MM.1S (cell line): ENCODE measurements at regions not wholly inside any gene's neighbourhood (a gene's known extent, or its start where the extent isn't known, plus 50 kb on each side); places are given as distances from the start of the nearest gene placed in this dataset.

Source experiments
- DNase-seq: peaks from one replicate; pipeline ENCODE4 v3.0.0-alpha.2; 2015
- H2AFZ ChIP-seq: fragments of 300-600 bp; sonication (generic); 2 replicates; pipeline ENCODE4 v1.6.0; 2016; ENCODE audit warnings: antibody characterized with exemption, low read length
- H3F3A ChIP-seq: fragments of 300-600 bp; sonication (generic); 2 replicates; pipeline ENCODE4 v1.6.1; 2016; ENCODE audit warnings: mild to moderate bottlenecking, antibody characterized with exemption, low read length, moderate library complexity, mixed read lengths; ENCODE audit not compliant: insufficient read depth
- H3K27ac ChIP-seq: fragments of 300-600 bp; sonication (generic); 2 replicates; pipeline ENCODE4 v1.5.1; 2016; ENCODE audit warnings: mild to moderate bottlenecking, low read length
- H3K27me3 ChIP-seq: fragments of 300-600 bp; sonication (generic); replicated peaks from 2 replicates; pipeline ENCODE4 v1.6.0; 2016; ENCODE audit warnings: low read length; ENCODE audit not compliant: insufficient read depth
- H3K36me3 ChIP-seq: fragments of 300-600 bp; sonication (generic); replicated peaks from 2 replicates; pipeline ENCODE4 v1.6.1; 2016; ENCODE audit warnings: mild to moderate bottlenecking, low read length, mixed read lengths; ENCODE audit not compliant: insufficient read depth
- H3K4me1 ChIP-seq: fragments of 300-600 bp; sonication (generic); 2 replicates; pipeline ENCODE4 v1.6.1; 2016; ENCODE audit warnings: low read length, mixed read lengths
- H3K4me2 ChIP-seq: fragments of 300-600 bp; sonication (generic); 2 replicates; pipeline ENCODE4 v1.6.0; 2016; ENCODE audit warnings: low read depth, low read length
- H3K4me3 ChIP-seq: fragments of 300-600 bp; sonication (generic); 2 replicates; pipeline ENCODE4 v1.5.1; 2016; ENCODE audit warnings: low read length, mixed read lengths
- H3K79me2 ChIP-seq: fragments of 300-600 bp; sonication (generic); 2 replicates; pipeline ENCODE4 v1.6.1; 2016; ENCODE audit warnings: mixed run types, low read length, mixed read lengths
- H3K9ac ChIP-seq: fragments of 300-600 bp; sonication (generic); 2 replicates; pipeline ENCODE4 v1.6.1; 2016; ENCODE audit warnings: low read length, mixed read lengths
- H3K9me2 ChIP-seq: fragments of 300-600 bp; sonication (generic); replicated peaks from 2 replicates; pipeline ENCODE4 v1.6.1; 2016; ENCODE audit warnings: mild to moderate bottlenecking, low read length, mixed read lengths; ENCODE audit not compliant: insufficient read depth
- H3K9me3 ChIP-seq: fragments of 300-600 bp; sonication (generic); replicated peaks from 2 replicates; pipeline ENCODE4 v1.6.1; 2016; ENCODE audit warnings: mild to moderate bottlenecking, low read length, mixed read lengths; ENCODE audit not compliant: insufficient read depth
- H4K20me1 ChIP-seq: fragments of 300-600 bp; sonication (generic); 2 replicates; pipeline ENCODE4 v1.6.1; 2016; ENCODE audit warnings: mild to moderate bottlenecking, low read length, moderate library complexity, mixed read lengths; ENCODE audit not compliant: insufficient read depth
- EZH2 ChIP-seq: fragments of 300-600 bp; sonication (generic); optimal IDR thresholded peaks from 2 replicates; pipeline ENCODE3; 2017; ENCODE audit warnings: low read depth, mild to moderate bottlenecking, antibody characterized with exemption, low read length, mixed read lengths
- EZH2phosphoT487 ChIP-seq: fragments of 300-600 bp; sonication (generic); IDR thresholded peaks from 2 replicates; pipeline ENCODE4 v1.6.1; 2018; ENCODE audit warnings: antibody characterized with exemption, low read length
- TF ChIP-seq, protein P1 (sequence below): fragments of 300-600 bp; sonication (generic); IDR thresholded peaks from 2 replicates; pipeline ENCODE4 v1.5.1; 2016; ENCODE audit warnings: antibody characterized with exemption, low read length, mixed read lengths

DNA sequence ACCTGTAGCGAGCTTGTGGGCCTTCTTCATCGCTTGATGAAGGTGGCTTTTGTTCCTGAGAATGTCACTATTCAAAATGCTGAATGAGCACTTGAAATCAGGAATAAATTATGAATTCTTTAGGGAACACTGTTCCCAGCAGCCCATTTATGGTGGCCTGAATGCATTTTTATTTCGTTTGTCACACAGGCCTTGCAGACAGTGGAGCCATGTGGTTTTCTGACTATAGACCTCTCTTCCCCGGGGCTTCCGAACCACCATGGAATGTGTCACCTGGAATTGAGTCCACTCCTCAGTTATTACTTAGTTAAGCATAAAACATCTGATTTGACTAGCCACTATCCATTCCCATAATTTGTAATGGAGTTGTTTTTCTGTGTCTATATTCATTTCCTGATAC lies 396.9 kb downstream of the IRS2 start:
- H3K9ac ChIP-seq, result no peak overlapping the region

DNA sequence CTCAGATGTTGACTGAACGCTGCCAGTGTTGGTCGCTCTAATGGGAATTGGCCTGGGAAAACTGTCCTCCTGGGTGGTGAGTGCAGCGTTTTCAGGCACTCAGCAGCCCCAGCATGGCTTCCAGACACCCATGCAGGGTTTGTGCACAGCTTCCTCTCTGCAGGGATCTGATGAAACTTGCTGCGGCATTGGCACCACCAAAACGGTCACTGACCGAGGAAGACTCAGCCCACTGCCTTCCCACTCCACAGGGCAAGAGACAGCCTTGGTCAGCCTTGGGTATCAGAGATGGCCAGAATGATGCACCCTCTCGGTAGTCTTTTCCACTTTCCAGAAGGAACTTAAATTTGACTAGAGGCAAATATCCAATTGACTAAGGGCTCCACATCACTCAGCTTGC lies 398.9 kb downstream of the IRS2 start:
- Histone ChIP-seq H3K9me3 (no peaks in the 10 kb centered on the region), H3K9ac (no peak overlapping the region), H3K79me2 (no peaks in the 10 kb centered on the region), H3K4me1 (no peaks in the 10 kb centered on the region), H2AFZ (no peak overlapping the region), H3K36me3 (no peaks in the 10 kb centered on the region), H3K9me2 (no peaks in the 10 kb centered on the region), H3K27me3 (no peaks in the 10 kb centered on the region), H3K4me2 (no peak overlapping the region), H3K4me3 (no peak overlapping the region), H3K27ac (no peak overlapping the region), H4K20me1 (no peaks in the 10 kb centered on the region), H3F3A (no peaks in the 10 kb centered on the region)
- DNase-seq, result no peak
- TF ChIP-seq EZH2phosphoT487, result no peak
- TF ChIP-seq, protein P1, sequence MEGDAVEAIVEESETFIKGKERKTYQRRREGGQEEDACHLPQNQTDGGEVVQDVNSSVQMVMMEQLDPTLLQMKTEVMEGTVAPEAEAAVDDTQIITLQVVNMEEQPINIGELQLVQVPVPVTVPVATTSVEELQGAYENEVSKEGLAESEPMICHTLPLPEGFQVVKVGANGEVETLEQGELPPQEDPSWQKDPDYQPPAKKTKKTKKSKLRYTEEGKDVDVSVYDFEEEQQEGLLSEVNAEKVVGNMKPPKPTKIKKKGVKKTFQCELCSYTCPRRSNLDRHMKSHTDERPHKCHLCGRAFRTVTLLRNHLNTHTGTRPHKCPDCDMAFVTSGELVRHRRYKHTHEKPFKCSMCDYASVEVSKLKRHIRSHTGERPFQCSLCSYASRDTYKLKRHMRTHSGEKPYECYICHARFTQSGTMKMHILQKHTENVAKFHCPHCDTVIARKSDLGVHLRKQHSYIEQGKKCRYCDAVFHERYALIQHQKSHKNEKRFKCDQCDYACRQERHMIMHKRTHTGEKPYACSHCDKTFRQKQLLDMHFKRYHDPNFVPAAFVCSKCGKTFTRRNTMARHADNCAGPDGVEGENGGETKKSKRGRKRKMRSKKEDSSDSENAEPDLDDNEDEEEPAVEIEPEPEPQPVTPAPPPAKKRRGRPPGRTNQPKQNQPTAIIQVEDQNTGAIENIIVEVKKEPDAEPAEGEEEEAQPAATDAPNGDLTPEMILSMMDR, result no peak

More for the DNA sequence above, 396.9 kb downstream of the IRS2 start:
- no peaks in the 10 kb centered on the region for H3K79me2 ChIP-seq
- H3K27ac ChIP-seq, result no peak overlapping the region
- no peak for DNase-seq
- H3F3A ChIP-seq, result no peaks in the 10 kb centered on the region
- no peaks in the 10 kb centered on the region for H4K20me1 ChIP-seq
- H3K4me3 ChIP-seq, result no peak overlapping the region
- no peak overlapping the region for H2AFZ ChIP-seq
- H3K4me1 ChIP-seq, result no peaks in the 10 kb centered on the region
- no peaks in the 10 kb centered on the region for H3K9me3 ChIP-seq
- TF ChIP-seq, protein P1, result no peak
- TF ChIP-seq EZH2phosphoT487 (no peak), EZH2 (no peak)
- H3K9me2 ChIP-seq, result no peaks in the 10 kb centered on the region
- no peaks in the 10 kb centered on the region for H3K27me3 ChIP-seq
- H3K36me3 ChIP-seq, result no peaks in the 10 kb centered on the region
- no peak overlapping the region for H3K4me2 ChIP-seq

DNA sequence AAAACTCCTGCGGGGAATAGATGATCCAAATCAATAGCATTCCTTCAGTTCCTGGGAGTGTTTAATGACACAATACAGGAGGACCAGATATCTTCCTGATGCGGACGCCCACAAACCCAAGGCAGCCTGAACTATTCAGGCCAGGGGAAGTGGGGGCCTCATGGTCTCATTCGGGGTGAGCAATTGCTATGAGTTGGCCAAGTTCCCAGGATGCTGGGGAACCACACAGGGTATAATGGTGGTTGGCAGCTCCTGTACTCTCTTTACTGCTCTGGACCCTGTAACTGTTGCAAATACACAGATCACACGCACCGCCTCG lies 401.2 kb downstream of the IRS2 start:
- no peaks in the 10 kb centered on the region for H3F3A ChIP-seq
- no peaks in the 10 kb centered on the region for H3K27me3 ChIP-seq
- H3K9me3 ChIP-seq, result no peaks in the 10 kb centered on the region
- H3K4me2 ChIP-seq, result no peak overlapping the region
- no peaks in the 10 kb centered on the region for H3K79me2 ChIP-seq
- TF ChIP-seq EZH2phosphoT487, result no peak
- TF ChIP-seq EZH2, result no peak
- TF ChIP-seq, protein P1, result no peak
- DNase-seq, result no peak
- H3K4me1 ChIP-seq, result no peaks in the 10 kb centered on the region
- no peak overlapping the region for H3K9ac ChIP-seq
- no peak overlapping the region for H3K4me3 ChIP-seq
- no peaks in the 10 kb centered on the region for H3K9me2 ChIP-seq
- H3K27ac ChIP-seq, result no peak overlapping the region
- no peaks in the 10 kb centered on the region for H4K20me1 ChIP-seq
- no peaks in the 10 kb centered on the region for H3K36me3 ChIP-seq
- H2AFZ ChIP-seq, result no peak overlapping the region
